ENCODE measurements at regions not wholly inside any gene's neighbourhood (a gene's known extent, or its start where the extent isn't known, plus 50 kb on each side); places are given as distances from the start of the nearest gene placed in this dataset. TPM values are rescaled to one million over a fixed set of nuclear protein-coding genes. Genes with fewer than 3 reads are reported as not detected.

DNA sequence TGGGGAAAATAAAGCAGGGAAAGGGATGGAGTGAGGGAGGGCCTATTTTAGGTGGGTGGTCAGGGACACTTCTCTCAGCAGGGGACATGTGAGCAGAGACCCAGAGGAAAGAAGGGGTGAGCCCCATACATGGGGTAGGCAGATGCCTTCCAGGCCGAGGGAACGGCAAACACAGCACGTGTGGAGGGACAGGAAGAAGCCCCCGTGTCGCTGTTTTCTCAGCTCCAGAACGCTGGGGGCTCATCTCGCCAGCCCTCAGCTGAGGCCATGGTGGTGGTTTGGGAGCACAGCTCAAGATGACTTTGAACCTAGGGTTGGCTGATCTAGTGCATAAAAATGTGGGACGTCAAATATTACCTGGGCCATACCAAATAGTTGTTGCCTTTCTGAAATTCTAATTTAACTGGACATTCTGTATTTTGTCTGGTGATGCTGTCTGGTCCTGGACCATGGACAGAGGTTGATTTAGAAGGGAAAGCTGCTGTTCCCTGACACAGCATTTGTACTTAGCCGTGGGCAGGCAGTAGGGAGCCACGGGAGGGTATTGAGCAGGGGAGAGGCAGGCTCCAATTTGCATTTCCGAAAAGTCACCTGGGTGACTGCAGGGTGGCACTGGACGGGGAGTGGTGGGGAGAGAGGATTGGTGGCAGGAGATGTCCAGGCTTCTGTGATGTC lies 53.1 kb upstream of the RUNX3 start:
- DNase-seq (ENCODE audit: extremely low spot score, unreplicated experiment) = no peak
- no peaks in the 10 kb centered on the region for H3K4me1 Mint-ChIP-seq (ENCODE audit: unreplicated experiment)
- H3K9me3 Mint-ChIP-seq (ENCODE audit: unreplicated experiment) = no peaks in the 10 kb centered on the region
- peaks cover 21% of the 10 kb centered on the region for H3K27me3 Mint-ChIP-seq (ENCODE audit: unreplicated experiment)
- H3K36me3 Mint-ChIP-seq (ENCODE audit: unreplicated experiment) = no peaks in the 10 kb centered on the region
- TF ChIP-seq, protein P1, sequence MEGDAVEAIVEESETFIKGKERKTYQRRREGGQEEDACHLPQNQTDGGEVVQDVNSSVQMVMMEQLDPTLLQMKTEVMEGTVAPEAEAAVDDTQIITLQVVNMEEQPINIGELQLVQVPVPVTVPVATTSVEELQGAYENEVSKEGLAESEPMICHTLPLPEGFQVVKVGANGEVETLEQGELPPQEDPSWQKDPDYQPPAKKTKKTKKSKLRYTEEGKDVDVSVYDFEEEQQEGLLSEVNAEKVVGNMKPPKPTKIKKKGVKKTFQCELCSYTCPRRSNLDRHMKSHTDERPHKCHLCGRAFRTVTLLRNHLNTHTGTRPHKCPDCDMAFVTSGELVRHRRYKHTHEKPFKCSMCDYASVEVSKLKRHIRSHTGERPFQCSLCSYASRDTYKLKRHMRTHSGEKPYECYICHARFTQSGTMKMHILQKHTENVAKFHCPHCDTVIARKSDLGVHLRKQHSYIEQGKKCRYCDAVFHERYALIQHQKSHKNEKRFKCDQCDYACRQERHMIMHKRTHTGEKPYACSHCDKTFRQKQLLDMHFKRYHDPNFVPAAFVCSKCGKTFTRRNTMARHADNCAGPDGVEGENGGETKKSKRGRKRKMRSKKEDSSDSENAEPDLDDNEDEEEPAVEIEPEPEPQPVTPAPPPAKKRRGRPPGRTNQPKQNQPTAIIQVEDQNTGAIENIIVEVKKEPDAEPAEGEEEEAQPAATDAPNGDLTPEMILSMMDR (IDR thresholded peaks at IDR 0.05) = no peak
- H3K4me3 Mint-ChIP-seq (ENCODE audit: unreplicated experiment) = no peak overlapping the region
- no peak overlapping the region for H3K27ac Mint-ChIP-seq (ENCODE audit: unreplicated experiment)

GRCh38 chr1:24981631-24982005 lies 51.5 kb upstream of the RUNX3 start:
- no peak overlapping the region for H3K27ac Mint-ChIP-seq (ENCODE audit: unreplicated experiment)
- H3K4me1 Mint-ChIP-seq (ENCODE audit: unreplicated experiment) = no peaks in the 10 kb centered on the region
- peaks cover 3% of the 10 kb centered on the region for H3K36me3 Mint-ChIP-seq (ENCODE audit: unreplicated experiment)
- H3K9me3 Mint-ChIP-seq (ENCODE audit: unreplicated experiment) = peaks cover 4% of the 10 kb centered on the region
- no peak for DNase-seq (ENCODE audit: extremely low spot score, unreplicated experiment)
- no peak overlapping the region for H3K4me3 Mint-ChIP-seq (ENCODE audit: unreplicated experiment)
- peaks cover 26% of the 10 kb centered on the region for H3K27me3 Mint-ChIP-seq (ENCODE audit: unreplicated experiment)
- TF ChIP-seq, protein P1 (IDR thresholded peaks at IDR 0.05) = no peak

DNA sequence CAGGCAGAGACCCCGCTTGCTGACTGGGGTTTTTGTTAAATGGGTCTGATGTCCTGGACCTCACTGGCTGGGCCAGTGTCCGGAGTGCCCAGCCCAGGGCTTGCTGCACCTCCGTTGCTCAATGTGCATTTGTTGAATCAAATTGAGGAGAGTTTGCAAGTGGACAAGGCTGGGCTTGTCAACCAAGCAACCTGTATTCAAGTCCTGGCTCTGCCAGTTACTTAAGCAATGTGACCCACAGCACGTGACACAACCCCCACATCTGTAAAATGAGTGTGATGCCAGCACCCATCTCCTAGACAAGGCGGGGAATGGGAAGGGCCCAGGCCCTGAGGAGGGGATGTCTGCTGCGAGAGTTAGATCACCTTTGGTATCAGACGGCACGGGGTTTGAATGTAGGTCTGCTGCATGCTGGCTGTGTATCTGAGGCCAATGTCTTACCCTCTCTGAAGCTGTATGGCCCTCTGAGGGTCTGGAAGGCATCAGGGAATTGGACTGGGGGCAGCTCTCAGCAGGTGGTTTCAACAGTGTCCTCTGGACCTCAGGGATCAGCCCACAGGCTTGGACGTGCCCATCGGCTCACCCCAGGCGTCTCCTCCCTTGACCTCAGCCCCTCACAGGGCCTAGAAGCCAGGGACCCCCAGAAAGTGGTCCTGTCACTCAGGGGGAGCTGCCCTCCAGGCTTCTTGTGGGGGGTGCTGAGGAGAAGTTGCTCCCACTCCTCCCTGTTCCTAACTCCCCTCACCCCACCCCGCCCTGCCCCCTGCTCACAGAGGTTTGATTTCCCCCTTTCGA lies 51.0 kb upstream of the RUNX3 start:
- Mint-ChIP-seq H3K4me1 (ENCODE audit: unreplicated experiment) (no peaks in the 10 kb centered on the region), H3K36me3 (ENCODE audit: unreplicated experiment) (peaks cover 3% of the 10 kb centered on the region), H3K4me3 (ENCODE audit: unreplicated experiment) (no peak overlapping the region), H3K27me3 (ENCODE audit: unreplicated experiment) (peaks cover 26% of the 10 kb centered on the region), H3K27ac (ENCODE audit: unreplicated experiment) (no peak overlapping the region), H3K9me3 (ENCODE audit: unreplicated experiment) (peaks cover 7% of the 10 kb centered on the region)
- DNase-seq (ENCODE audit: extremely low spot score, unreplicated experiment) = no peak
- TF ChIP-seq, protein P1 (IDR thresholded peaks at IDR 0.05) = no peak

Small RNA genes in the stretch of these regions (microRNA-seq; reads per million reads assigned to microRNA genes)
- not detected for gene MIR4425 (ENCODE audit: unreplicated experiment)

Data from osteocyte (in vitro differentiated cells).